ENCODE measurements at regions not wholly inside any gene's neighbourhood (a gene's known extent, or its start where the extent isn't known, plus 50 kb on each side); places are given as distances from the start of the nearest gene placed in this dataset.
"Not testable (repeated sequence)": the region's sequence is repeated elsewhere in the genome, so short reads cannot be mapped to it uniquely, and the experiment has no call there.

DNA sequence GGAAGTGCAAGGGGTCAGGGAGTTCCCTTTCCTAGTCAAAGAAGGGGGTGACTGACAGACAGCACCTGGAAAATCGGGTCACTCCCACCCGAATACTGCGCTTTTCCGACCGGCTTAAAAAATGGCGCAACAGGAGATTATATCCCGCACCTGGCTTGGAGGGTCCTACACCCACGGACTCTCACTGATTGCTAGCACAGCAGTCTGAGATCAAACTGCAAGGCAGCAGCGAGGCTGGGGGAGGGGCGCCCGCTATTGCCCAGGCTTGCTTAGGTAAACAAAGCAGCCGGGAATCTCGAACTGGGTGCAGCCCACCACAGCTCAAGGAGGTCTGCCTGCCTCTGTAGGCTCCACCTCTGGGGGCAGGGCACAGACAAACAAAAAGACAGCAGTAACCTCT, 333.8 kb downstream of the CENPW start:
- DNase-seq = not testable (repeated sequence)

DNA sequence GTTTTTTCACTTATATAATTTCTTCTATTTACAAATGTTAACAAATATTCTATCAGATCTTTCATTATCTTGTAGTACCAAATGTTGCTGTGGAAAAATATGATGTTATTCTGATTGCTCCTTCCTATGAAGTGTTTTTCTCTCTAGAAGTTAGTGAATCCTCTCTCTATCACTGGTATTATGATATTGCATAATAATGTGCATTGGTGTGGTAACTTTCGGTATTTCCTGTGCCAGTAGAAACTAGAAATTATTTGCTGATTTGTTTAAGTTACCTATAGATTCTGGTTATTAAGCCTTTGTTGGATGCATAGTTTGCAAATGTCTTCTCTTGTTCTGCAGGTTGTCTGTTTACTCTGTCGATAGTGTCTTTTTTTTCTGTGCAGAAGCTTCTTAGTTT, 342.5 kb downstream of the CENPW start:
- no peak for DNase-seq

DNA sequence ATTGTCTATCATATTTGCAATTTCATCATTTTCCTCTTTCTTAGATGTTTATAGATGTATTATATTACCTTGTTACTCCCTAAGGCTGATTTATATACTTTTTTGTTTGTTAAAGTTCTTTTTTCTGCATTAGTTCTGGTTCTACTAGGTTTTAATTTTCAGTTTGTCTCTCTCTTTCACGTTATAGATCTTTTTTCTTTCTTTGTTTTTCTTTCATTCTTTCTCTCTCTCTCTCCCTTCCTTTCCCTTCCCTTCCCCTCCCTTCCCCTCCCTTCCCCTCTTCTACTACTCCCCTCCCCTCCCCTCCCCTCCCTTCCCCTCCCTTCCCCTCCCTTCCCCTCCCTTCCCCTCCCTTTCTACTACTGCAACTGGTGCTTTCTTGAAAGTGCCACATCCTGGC, 345.3 kb downstream of the CENPW start:
- DNase-seq = no peak

DNA sequence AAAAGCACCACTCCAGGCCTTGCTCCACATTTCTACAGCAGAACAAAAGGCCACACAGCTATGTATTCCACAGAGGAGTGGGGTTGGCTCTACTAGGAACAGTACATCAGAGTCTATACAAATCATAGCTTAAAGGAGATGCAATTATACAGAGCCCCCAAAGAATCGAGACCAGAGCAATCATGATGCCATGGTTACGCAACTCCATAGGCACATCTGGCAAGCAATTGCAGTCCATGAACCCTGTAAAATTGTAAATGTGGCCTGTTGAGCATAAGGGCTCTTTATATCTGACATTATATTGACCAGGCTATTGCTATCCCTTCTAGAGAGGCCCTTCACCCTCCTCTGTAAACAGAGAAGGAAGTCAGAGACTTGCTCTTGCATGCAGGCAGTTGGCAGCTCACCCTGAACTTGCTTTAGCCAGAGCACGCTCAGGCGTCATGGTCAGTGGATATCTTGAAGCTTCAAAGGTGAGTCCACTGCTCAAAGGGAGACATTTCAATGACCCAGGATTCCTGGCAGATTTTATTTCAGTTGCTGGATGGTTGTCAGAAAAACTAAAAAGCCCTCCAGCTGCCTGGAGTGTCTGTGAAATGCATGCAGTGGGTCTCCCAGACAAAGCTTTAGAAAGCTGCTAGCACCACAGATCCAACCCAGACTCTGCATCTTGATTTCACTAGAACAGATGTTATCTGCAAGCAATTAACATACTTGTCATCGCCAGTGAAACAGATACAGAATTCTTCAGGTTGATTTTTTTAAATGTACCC, 357.2 kb downstream of the CENPW start:
- DNase-seq = no peak

DNA sequence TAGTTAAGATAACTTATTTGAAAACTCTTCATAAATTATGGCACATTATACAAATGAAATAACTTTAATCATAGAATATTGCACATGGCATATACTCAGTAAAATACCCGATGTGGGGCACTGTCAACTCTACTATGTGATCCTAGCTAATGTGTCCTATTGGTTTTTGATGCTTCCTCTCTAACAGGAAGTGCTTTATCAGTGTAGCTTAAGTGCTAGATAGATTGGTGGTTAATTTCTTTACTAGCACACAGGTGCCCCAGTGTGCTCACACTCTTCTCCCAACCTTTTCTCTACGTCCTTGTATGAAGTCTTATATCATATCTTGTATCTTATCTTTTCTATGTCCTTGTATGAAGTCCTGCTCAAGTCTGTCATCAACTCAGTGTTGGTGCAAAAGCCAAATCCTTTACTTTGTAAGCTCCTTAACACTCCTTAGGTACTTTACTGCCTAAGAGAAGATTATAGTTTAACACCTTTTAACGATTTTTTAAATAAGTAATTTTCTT, 358.9 kb downstream of the CENPW start:
- DNase-seq = no peak

DNA sequence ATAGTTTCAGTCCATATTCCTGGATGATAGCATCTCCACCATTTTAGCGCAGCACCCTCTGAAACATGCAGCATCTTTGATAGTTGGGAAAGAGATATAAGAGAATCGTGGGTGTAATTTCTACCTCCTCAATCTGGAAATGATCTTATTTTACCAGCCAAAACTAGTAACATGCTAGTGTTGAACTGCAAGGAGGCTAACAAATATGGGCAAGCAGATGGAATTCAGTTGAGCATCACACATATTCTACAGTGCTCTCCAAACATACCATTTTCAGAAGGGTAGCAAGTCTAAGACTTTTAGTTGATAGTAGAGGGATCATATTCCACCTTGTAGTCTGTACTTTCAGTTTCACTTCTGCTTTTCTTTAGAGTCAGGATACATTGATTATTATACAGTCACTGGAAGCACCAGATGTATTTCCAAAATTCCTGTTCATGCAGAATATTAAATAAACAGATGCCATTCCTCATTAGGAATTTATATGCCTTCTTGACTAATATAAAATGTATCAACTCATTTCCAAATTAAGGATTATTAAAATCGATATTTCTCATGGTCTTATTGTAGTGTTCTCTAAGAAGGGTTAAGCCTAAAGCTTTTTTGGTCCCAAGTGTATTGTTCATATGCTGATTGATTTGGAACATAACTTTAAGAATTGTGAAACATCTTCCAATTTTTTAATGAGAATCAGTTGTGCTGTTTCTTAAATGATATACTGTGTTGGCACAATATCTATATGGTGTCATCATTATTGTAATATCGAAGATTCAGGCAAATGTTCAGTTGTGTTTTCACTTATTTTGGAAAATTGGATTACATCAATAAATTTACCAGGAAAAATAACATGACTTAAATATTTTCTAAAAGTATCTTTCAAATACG, 362.0 kb downstream of the CENPW start:
- no peak for DNase-seq

DNA sequence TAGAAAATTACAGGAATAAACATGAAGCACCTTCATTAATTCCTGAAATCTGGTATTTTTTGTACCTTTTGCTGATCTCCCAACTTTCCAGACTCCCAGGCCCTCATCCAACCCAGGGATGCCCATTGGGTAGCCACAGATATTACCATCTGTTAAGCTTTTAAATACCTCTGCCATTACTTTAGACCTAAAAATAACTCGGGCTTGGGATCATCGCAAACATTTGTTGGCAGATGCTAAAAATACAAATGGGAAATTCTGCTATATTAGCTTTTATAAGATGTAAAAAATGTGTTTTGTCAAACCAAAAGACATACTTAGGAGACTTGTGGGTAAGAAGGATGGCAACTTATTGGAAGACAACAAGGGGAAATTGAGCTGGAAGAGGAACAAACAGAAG, 376.1 kb downstream of the CENPW start:
- DNase-seq = no peak

DNA sequence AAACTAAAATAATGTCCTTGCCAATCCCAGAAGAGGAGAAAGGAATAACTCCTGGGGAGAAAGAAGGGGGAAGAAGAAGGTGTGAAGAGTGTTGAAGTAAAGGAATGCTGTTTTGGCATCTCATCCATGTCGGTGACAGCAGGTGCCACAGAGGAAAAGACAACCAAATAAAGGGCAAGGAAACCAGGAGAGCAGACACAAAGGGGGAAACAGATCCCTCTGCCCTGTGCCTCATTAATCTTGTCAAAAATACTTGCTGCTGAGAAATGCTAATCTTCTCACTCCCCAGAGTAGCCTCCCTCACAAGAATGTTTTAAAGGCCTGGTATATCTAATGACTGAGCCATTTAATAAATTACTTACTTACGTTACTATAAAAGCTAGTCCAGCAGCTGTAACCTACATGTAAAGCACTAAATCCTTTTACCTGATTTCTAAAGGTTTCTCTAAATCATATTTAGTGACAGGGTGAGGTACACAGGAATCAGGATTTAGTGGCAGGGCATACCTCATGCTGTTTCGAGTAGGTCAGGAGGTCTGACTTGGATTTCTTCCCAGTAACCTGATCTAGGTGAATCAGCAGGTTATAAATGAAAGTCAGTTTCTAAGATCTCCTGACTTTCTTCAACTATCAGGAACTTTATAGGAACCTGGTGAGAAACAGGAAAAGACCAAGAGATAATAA, 377.1 kb downstream of the CENPW start:
- DNase-seq = no peak

DNA sequence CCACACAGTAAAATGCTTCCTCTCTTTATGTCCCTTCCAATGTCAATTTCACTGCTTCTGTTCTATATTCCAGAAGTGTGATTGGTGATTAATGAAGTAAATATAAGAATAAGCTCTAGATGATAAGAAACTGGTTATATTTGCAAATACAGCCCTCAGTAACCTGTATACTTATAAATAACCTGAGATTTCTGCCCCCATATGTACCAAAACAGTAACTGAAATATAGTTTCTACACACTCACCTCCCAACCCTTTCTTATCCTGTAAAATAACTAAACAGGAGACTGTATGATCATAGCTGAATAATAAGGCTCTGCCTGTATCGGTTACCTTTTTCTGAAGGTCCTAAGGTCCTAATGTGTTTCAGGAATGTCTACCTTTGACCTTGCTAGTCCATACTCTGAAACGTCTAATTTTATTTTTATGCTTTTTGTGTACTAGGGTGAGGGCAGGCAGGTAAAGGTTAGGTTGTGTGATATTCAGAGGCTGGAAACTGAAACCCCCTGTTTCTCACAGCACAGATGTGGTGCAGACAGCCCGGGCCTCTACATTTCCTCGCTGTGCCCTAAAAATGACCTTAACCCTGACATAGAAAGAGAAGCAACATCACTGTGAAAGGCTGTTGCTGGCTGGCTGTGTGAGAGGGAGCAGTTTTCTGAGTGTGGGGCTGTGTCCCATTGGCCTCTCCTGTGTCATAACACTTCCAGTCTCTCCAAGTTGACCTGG, 378.8 kb downstream of the CENPW start:
- DNase-seq = no peak

DNA sequence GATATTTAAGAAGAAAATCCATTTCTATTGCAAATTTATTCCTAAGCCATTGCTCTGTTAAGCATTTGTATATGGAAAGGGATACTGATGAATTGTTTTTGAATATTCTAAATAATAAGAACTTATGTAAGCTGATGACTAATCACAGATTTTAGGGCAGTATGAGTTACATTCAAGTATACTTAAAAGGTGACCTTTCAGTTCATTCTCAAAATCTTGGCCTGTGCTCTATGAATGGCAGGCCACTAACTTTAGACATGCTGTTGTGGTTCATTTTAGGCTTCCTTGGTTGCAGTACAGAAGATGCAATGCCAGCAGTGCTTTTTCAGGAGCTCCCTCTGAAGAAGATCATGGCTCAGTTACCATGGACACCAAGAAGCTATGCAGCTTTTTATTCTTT, 380.4 kb downstream of the CENPW start:
- no peak for DNase-seq

DNA sequence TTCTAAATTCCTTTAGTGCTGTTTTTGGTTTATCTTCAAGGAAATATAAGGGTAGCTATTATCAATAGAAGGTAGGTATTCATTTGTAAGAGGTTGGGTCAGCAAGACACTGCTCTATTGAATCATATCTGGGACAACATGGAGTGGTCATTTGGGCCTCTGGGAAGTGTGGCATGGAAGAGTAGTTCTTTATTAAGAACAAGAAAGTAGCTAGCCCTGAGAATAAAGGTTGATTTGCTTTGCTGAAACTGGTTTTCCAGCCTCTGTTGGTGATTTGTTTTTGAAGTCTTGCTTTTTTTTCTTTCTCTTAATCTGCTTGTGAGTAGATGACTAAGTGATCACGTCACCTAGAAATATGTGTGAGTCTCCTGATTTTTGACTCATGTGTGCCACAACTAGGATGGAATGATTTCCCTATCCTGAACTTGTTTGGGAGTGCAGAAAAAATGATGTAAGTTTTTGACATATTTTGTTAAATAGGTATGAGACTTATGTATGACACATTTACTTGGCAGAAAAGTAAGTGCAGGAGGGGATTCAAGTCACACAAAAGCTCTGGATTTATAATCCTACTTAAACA, 381.8 kb downstream of the CENPW start:
- DNase-seq = no peak

DNA sequence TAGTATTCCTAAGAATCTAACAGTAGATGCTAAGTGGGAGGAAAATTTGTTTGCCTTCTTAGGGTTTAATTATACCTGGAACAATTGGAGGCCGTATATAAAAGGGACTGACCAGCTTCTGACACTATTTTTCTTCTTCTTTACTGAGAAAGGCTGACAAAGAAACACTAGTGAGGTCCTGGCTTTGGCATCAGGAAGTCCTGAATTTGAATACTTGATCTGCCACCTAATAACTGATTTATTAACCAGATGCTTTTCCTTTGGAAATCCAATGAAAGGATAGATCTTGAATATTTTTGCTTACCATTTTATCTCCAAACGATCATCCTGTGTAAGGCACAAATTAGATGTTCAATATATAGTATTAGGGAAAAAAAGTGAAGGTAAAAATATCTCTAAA, 382.5 kb downstream of the CENPW start:
- DNase-seq = no peak

DNA sequence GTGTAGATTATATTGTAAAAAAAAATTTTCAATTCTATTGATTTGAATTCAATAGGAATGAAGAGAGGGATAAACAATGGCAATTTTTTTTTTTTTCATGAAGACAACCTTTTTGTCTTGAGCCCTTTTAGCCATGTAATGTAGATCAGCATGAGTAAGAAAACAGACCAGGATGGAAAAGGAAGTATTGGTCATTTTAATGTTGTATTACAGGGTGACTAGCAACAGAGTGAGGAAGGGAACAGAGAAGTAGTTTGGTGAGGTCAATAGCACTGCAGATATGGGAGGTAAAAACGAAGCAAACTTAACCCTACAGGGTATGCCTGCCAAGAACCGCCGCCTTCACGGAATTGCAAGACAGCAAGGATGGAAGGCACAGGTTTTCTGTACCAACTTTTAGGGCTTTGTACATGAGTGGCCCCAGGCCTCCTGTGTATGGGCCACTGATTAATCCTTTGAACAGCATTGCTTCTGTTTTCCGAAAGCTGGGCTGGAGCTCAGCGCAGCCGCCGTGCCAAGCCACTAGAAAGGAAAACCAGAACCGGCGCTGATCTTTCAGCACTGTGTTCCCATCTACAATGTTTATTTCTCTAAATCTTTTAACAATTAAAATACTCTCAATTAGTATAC, 383.7 kb downstream of the CENPW start:
- DNase-seq = no peak

DNA sequence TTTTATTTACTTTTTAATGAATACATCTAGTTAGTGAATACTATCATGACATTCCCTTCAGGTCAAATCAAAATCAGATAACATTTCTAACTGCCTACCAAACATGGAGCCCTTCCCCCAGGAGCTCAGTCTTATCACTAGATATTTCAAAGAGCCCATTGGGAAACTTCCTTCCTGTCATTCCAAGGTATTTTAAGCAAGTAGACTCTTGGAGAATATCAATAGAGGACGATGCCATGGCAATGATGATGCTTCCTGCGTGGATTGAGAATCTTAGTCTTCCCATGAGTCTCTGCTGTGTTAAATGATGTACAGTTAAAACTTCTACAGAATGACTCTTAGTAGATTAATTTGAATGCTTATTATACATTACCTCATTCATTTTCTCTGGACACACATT, 384.9 kb downstream of the CENPW start:
- no peak for DNase-seq

DNA sequence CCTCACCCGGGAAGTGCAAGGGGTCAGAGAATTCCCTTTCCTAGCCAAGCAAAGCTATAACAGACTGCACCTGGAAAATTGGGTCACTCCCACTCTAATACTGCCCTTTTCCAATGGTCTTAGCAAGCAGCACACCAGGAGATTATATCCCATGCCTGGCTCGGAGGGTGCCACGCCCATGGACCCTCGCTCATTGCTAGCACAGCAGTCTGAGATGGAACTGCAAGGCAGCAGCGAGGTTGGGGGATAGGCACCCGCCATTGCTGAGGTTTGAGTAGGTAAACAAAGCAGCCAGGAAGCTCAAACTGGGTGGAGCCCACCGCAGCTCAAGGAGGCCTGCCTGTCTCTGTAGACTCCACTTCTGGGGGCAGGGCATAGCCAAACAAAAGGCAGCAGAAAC, 386.5 kb downstream of the CENPW start:
- DNase-seq = not testable (repeated sequence)

DNA sequence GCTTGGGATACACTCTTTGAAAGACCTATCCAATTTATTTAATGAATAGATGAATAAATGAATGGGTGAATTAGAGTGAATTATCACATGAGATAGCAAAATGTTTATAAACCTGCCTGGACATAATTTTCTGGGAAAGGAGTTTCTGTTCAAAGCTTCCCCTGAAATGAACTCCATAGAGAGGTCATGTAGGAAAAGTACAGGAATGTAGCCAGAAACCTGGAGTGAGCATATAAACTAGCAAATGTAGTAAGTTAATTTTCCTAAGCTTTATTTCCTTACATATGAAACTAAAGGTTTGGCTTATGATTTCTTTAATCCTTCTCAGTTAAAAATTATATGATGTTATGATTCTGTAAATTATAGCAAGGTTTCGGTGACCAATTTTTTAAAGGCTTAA, 380.3 kb upstream of the RSPO3 start:
- no peak for DNase-seq

DNA sequence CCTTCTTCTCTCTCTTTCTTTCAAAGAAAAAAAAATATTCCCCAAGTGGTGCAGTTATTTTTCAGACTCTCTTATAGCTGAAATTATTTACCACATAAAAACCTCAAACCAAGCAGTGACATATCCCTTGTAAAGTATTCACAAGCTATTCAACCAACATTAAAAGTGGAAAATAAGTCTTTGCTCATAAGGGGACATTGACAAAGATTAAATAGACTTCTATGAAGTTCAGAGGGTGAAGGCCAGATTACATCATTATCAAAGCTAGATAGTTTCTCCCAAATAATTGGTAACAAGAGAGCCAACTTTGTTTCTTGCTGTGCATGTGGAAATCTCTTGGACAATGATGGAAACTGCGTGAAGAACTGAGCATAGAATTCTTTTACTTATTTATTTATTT, 379.8 kb upstream of the RSPO3 start:
- no peak for DNase-seq

DNA sequence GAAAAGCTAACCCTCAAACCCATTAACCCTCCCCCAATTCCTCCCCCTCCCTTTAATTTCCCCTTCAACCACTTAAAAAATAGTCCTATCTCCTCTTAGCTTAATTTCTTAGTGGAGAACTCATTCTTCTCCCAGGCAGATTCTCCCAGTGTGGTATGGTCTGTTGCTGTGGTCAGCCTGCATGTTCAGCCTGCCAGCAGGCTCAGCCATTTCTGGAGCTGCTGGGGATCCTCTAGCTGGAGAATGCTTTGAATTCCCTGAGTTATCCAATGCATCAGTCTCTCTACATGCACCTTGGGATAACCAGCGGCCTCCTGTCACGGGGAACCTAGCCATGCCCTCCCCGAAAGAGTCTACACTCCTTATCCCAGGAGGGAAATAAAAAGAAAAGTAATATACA, 375.4 kb upstream of the RSPO3 start:
- no peak for DNase-seq

DNA sequence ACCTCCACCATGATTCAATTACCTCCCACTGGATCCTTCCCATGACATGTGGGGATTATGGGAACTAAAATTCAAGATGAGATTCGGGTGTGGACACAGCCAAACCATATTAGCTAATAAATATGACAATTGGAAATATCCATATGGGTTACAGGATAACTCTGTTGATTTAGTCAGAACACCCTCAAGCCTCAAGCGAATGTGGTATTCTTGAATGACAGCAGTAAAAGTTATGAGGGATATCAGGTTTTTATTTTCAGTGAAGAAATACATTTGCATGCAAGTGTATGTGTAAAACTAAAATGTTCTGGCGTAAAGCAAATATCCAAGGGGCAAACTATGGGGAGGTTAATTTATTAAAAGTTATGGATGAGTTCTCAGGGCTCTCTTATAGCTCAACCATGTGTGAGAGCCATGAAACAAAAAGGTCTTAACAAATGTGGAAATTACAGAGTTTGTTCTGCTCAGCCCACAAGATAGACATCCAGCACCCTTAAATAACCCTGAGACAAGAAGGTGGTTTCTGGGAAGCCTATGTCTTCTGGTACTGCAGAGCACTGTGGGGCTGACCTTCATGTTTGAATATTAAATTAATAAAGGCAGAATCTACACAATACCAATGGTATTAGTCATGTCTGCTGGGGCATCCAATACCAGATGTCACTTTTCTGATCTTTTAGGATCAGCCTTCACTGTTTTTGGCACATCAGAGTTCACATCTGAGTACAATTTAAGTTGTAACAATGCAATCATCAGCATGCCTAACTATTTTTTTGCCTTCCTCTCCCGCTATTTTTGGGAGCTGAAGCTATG, 370.5 kb upstream of the RSPO3 start:
- no peak for DNase-seq

DNA sequence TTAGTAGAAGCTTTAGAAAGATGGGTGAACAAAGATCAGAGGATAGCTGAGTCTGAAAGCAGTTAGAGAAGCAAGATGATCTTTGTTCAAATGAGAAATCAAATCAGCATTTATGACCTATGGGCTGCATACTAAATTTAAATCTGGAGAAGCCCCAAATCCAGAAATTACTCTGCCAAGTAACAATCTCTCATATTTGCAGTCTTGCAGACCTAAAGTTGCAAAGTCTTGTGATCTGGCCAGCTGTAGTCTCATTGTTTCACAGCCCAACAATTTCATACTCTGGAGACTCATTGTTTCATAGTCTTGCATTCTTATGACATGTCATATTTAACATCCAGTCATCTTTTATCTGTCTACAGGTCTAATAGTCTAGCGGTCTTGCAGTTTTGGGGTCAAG, 364.9 kb upstream of the RSPO3 start:
- DNase-seq = no peak

DNA sequence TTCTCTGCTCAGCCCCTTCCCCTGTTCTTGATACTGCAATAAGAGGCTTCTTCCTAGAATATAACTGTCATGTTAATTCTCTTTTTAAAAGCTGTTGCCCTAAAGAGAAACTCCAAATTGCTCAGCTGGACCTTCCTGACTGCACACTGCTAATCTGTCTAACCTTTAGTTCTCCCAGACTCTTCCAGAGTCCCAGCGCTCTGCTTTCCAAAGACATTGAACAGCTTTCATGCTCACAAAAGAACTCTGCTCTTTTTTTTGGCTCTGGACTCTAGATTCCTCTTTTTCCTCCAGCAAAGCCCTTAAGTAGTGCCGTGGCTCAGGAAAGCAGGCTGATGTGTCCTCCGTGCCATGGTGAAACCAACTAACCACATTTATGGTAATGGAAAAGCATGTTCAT, 356.6 kb upstream of the RSPO3 start:
- DNase-seq = no peak

Data from DMS153 (cell line).